ENCODE measurements at regions not wholly inside any gene's neighbourhood (a gene's known extent, or its start where the extent isn't known, plus 50 kb on each side); places are given as distances from the start of the nearest gene placed in this dataset.

DNA sequence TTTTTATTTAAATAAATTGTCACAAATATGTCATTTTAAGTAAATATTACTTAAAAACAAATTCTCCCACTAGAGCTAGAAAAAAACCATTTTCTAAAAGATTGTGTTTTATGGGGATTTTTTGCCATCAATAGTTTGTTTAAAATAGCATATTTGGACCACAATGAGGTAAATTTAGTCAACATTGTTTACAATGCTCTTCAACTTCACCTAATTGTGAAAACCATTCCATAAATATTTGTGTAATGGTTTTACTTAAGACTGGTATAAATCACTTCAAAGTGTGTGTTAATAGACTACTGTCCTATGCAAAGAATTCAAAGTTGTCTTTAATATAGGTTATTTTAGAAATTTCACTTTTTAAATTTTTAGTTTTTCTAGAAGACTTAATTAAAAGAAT is 1004.2 kb downstream of the PCDH18 start:
- no peak for DNase-seq (ENCODE audit: low spot score)

DNA sequence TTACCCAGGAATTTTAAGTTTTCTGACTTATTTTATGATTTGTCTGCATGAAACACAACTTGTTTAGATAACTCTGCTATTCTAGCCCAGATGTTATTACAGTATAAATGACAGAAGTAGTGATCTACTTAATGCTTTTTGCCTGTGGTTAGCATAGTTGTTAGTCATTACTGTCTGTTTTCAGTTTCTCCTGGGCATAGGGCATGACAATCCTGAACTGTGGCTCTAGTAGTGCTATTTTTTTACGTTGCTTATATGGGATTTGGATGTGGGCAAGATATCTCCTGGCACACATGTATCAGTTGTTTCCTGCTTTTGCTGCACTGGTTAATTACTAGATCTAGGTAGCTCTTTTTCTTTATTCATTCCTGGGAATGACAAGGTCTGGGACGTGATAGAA is 1005.8 kb downstream of the PCDH18 start:
- peak; percentile 2 for DNase-seq (ENCODE audit: low spot score)

DNA sequence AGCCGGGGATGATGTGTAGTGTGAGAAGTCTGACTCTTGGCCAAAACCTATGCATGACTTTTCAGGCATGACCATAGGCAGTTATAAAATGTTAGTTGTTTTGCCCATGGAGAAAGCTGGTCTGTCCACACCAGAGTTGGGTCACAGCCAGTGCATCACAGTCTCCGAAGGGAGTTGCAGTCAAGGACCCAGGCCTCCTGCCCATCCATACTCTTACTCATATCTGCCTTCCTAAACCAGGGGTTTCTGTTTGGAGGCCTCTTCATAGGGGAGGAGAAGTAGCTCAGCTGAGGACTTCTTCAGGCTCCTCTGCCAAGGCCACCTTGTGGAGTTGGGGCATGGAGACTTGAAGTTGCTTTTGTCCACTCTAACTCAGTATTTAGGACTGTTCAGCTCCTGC is 1008.3 kb downstream of the PCDH18 start:
- no peak for DNase-seq (ENCODE audit: low spot score)

DNA sequence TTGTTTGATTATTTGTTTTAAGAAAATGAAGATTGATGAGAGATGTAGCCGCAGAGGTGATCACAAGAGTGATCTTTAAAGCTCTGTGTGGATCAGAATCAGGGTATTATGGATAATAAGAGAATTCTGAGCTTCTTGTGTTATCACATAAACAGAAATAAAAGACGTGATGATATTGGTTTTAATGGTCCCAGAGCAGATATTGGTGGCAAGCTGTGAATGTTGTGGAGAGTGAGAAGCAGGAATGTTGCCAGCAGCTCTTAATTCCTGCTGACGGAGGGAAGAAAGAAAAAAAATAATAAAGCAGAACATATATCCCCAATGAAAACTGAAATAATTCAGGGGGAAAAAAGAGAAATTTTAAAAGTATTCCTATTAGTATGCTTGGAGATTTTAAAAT is 1015.9 kb downstream of the PCDH18 start:
- DNase-seq (ENCODE audit: low spot score) = no peak

DNA sequence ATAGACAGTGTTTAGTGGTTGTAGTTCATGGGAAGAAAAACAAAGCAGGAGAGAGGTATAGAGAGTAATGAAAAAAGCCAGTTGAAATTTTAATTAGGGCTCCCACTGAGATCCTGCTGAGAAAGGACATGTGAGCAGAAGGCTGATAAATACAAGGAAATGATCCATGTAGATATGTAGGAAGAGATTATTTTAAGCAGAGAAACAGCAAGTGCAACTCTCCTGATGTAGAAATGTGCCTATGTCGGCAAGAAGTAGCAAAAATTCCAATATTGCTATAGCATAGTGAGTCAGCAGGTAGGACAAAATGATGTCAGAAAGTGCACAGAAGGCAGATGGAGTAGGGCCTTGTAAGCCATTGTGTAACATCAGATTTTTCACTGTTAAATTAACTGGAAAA is 1027.3 kb downstream of the PCDH18 start:
- DNase-seq (ENCODE audit: low spot score) = no peak

DNA sequence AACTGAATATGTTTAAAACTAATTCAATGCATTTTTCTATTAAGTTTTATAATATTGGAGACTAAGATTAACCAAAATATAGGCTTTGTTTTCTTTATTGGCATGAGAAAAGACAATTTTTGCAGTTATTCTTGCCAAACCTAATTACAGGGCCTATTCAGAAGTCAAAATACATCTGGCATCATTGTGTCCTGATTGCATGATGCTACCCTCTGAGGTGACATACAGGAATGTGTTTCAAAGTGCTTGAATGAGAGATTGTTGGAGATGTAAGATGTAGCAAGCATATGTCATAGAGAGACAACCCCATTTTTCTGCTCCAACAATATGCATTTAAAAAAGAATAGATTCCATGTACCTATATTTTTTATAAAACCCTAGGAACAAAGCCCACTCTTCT is 1036.4 kb downstream of the PCDH18 start:
- no peak for DNase-seq (ENCODE audit: low spot score)

DNA sequence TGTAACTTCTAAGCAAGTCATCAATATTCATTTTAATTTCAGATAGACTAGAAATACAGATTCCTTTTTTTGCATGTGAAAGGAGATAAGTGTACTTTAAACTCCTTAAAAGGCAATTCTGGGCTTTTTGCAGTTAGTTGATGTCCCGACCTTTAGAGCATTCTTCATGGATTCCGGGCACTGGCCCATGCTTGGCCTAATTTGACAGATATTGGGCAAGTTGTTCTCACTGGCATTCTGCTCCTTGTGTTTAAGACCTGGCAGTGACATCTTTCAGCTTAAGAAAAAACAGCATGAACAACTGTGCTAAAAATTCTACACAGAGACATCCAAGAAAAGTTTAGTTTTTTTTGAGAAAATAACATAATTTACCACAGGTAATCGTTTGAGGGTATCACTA is 1037.2 kb downstream of the PCDH18 start:
- DNase-seq (ENCODE audit: low spot score) = no peak

DNA sequence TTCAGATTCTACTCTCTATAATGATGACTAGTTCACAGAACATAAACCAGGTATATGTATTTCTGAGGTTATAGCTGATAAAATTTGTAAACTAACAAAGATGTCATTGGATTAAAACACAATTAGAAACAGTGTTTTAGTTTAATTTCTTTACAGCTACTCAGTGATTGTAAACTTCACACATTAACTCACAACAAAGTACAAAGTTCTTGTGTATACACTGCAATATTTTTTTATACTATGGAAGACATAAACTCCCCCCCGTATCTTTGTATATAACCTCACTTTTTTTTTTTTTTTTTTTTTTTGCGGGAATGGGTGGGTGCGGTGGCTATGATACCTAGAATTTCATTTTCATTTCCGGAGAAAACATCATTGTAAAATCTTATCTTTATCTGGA is 1043.2 kb downstream of the PCDH18 start:
- no peak for DNase-seq (ENCODE audit: low spot score)

DNA sequence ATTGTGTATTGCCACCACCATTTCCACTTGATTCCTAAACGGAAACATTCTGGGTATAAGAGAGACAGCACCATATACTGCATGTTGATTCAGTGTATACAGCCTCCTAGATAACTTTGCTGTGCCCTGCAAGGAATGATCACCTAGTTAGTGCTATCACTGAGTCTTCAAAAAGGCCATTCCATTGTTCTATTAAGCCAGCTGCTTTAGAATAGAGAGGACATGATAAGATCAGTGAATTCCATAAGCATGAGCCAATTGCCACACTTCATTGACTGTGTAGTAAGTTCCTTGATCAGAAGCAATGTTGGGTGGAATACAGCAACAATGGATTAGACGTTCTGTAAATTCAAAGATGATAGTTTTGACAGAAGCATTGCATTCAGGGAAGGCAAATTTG is 1047.3 kb downstream of the PCDH18 start:
- DNase-seq (ENCODE audit: low spot score) = no peak

DNA sequence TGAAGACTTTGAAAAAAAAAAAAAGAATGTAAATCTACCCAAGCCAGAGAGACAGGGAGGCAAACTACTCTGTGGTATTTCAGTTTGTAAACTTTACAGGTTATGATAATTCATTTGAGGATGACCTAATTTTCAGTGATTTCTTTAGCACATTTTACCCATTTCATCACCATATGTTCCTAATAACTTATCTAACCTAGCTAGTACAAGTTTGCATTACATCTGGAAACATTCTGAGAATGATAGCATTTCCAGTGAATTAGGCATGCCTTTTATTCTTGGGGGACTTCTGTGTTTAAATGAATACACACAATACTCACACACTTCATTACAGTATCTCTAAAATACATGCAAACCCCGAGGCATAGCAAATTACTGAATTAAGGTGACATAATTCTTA is 1055.5 kb downstream of the PCDH18 start:
- DNase-seq (ENCODE audit: low spot score) = no peak

DNA sequence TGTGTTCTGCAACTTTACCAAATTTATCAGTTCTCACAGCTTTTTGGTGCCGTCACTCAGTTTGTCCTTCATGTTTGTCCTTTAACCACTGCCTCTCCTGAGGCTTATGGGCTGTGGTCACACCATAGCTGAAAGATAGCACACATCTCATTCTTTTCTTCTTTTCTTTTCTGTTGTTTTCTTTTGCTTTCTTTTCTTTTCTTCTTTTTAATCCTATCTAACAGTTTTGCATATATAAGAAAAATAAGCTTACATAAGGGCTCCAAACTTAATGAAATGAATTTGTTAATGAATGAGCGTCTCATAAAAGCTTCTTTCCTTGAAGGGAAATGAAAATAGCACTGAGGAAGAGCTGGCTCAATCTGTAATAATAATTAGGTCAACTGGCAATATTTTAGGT is 1061.2 kb downstream of the PCDH18 start:
- no peak for DNase-seq (ENCODE audit: low spot score)

DNA sequence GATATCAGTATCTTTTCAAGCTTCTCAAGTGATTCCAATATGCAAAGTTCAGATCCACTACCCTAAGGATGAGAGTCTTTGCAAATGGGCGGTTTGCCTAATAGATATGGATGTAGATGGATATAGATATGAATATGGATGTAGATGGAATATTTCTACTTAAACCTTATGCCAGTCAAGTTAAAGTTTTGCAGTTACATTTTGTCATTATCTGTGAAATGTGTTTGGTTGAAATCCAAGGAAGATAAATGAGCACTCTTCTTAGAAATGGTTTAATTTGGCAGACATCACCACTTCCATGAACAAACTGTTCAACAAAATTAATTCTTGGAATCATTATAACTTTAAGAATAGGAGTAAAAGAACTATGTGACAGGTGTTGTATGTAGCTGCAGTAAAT is 1066.6 kb downstream of the PCDH18 start:
- DNase-seq (ENCODE audit: low spot score) = no peak

DNA sequence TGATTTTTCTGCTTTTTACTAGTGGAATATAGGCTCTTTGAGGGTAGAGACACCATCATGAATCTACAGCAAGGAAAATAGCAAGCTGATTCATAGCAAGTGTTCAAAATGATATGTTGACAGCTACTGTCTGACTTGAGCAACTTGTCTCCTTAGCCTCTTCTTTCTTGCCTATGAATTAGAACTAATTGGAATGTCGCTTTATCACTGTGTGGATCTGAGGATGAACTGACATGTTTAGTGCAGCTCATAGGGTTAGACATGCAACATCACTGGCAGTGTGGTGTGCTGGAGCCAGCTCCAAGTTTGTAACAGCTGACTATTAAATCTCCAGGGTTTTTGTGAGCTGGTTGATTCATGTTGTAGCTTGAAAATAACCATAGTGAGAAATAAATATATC is 1068.4 kb downstream of the PCDH18 start:
- no peak for DNase-seq (ENCODE audit: low spot score)

DNA sequence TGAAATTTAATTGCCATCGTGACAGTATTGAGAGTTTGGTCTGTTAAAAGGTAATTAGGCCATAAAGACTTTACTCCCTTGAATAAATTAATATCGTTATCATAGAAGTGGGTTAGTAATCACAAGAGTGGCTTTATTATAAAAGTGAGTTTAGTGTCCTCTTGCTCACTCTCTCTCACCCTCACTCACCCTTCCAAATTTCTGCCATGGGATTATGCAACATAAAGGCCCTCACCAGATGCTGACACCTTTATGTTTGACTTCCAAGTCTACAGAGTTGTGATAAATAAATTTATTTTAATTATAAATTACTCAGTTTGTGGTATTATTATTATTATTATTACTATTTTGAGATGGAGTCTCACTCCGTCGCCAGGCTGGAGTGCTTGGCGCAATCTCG is 1070.8 kb downstream of the PCDH18 start:
- DNase-seq (ENCODE audit: low spot score) = no peak

DNA sequence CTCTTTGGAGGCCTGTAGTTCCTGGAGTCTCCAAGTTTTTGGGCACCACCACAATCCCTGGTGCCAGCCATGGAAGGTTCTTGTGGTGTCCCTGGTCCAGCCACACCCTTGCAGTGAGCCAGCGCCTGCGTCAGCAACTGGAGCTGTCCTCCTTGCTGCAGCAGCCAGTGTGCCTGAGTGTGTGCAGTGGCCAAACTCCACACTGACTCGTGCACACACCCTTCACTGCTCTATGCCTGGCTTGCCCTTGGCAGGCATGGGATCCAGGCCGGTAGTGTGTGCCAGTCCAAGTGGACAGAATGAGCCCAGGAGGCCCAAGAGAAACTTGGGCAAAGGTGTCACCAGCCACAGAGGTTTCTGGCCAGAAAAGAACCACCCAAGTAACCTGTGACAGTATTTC is 1074.0 kb downstream of the PCDH18 start:
- DNase-seq (ENCODE audit: low spot score) = no peak

DNA sequence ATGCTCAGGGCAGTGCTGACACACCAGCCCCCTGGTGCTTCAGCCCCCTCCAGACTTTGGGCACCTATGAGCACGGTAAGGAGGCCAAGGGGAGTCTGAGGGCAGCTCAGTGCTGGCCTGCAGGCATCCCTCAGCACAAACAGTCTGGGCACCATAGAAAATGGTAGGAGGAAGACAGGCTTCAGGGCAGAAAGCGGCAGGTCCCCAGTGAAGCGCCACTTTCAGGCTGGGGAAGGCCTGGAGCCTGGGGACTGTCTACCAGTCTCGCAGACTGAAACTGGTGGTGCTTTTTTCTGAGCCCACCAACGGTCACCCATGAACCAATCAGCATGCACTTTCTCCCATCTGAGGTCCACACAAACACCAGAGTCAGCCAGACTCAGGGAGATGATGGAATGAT is 1074.7 kb downstream of the PCDH18 start:
- no peak for DNase-seq (ENCODE audit: low spot score)

DNA sequence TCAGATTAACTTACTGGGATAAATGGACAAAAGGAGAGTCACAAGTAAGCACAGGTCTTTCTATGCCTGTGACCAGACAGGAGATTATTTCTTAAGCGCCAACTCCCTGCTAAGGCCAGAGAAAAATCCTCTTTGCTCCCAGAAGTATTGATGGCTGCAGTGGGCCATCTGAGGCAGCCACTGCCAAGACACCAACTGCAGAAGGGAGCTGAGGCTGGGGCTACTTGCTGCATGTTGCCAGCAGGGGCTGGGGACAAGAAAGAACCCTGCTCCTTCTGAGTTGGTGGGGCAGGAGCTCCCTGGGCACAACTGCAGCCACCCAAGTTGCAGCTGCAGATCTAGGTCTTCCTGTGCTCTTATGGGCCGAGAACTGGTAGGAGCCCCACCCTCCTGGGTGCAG is 1075.3 kb downstream of the PCDH18 start:
- DNase-seq (ENCODE audit: low spot score) = no peak

DNA sequence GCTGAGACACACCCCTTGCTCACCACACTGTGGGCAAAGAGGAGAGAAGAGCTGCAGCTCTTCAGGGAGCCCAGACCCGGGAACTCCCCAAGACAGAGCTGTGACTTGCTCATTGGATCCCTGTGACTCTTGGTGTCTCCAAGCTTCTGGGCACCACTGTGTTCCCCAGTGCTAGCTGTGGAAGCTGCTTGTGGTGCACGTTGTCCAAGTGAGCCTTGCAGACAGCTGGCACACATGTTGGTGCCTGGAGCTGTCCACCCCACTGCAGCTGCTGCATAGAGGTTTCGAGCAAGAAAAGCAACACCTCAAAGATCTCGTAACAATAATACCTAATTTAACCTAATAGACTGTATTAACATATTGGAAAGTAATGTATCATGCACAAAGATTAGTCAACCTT is 1089.3 kb downstream of the PCDH18 start:
- DNase-seq (ENCODE audit: low spot score) = no peak

DNA sequence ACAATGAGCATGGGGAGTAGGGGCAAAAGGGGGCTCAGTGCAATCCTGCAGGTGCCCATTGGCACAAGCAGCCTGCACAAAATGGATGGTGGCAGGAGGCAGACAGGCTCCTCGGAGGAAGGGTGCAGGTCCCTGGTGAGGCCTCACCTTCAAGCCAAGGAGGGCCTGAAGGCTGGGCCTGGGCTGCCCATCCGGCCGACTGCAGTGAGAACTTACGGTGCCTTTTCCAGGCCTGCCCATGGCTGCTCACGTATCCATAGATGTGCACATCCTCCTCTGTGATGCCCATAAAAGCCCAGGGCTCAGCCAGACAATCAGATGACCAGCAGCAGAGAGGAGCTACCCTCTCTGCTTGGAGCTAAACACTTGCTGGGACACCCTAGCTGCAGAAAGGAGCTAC is 1089.8 kb downstream of the PCDH18 start:
- DNase-seq (ENCODE audit: low spot score) = no peak

DNA sequence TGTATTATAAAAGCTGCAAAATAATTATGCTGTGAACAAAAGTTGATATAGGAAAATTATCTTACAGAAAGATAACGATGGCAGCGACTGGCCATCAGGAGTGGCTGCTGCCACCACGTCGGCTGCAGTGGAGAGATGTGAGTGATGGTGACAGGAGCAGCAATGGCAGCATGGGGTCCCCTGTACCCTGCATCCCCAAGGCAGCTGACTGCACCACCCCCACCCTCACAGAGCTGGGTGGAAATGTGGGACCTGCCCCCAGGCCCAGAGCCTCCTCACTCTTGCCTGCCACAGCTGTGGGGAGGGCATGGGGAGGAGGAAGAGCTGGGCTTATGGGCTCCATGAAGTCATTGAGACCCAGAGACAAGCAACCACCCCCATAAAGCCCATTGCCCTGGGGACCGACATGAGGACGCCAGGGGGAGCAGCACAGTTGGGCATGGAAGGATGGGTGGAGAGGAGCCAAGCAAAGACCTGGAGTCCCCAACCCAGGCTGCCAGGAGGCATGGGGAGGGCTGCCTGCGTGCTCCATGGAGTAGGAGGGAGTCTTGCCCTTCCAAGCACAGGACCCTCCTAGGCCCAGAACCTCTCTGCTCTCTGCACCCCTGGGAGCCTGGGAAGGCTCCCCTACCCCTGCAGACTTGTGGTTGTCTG is 1090.5 kb downstream of the PCDH18 start:
- DNase-seq (ENCODE audit: low spot score) = no peak

DNA sequence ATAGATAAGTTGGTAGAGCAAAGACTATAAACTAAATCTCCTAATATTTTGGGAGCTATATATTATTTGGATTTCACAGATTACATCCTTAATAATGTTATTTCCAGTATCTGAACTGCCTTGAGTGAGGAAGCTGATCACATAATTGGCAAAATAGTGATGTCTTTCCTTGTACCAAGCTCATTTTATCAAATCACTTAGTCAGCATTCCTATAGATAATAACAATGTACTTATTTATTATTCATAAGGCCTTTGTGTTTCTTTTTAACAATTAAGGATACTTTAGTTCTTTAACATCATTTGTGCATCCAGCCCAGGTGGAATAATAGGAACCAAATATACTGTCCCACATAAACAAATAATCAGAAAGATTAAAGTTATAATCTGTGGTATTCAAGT is 1093.6 kb downstream of the PCDH18 start:
- DNase-seq (ENCODE audit: low spot score) = no peak

DNA sequence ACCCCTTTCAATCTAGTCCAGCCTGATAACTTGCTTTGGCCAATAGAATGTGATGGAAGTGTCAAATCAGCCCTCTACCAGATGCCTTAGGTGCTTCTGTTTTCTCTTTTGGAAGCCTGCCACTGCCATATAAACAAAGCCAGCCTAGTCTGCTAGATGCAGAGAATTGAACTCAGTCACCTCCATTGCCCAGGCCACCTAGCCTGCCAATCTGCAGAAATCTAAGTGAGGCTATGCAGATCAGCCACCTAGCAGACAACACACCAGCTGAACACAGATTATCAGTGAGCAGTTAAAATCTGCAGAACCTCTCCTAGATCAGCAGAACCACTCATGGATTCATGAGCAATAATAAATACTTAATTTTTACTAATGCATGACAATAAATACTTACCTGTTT is 1108.2 kb downstream of the PCDH18 start:
- DNase-seq (ENCODE audit: low spot score) = no peak

DNA sequence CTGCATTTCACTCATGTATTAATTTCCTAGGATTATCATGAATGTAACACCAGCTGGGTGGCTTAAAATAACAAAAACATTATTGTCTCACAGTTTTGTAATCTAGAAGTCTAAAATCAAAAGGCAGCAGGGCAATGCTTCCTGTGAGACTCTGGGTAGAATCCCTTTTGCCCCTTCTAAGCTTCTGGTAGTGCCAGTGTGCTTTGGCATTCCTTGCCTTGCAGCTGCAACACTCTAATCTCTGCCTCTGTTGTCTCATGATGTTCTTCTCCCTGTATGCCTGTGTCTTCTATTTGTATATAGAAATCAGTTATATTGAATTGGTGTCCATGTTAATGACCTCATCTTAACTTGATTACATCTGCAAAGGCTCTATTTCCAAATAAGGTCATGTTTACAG is 1117.3 kb downstream of the PCDH18 start:
- DNase-seq (ENCODE audit: low spot score) = no peak

DNA sequence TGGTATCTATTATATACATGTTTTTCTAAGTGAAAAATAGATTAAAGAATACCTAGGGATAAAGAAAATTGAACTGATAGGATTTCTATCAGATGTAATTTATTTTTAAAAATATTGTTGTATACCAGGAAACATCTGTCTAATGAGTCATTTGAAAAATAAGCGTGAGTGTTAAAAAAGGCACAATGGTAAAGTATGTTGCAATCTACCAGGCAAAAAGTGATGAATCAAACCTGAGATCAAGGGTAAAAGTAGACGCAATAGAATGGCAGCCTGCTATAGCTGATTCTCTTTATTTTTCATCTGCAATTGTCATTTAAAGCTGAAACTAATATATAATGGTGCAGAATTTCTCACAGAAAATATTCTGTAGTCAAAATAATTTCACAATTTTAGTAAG is 1119.6 kb downstream of the PCDH18 start:
- no peak for DNase-seq (ENCODE audit: low spot score)

DNA sequence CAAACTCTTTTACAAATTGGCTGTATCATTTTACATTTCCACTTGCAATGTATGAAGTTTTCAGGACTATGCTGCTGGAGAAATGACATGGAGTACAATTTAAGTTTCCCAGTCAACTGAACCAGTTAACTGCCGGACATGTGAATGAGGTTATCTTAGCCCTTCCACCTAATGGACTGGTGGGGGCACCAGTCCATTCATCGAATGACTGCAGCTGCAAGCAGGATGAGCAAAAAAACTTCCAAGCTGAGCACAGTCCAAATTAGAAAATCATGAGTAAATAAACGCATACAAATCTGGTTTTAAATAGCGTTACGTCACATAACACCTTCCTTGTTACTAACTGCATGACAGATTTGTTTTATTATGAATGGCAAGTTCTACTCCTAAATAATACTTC is 1131.5 kb downstream of the PCDH18 start:
- no peak for DNase-seq (ENCODE audit: low spot score)

Data from hepatic stellate cell (primary cell).